Activated CD4-positive, alpha-beta memory T cell treated with anti-CD3 and anti-CD28 coated beads, Interleukin-2, amount 10 ng/mL, durations not matched to agents 7 days and 5 days (primary cell): ENCODE measurements at regions not wholly inside any gene's neighbourhood (a gene's known extent, or its start where the extent isn't known, plus 50 kb on each side); places are given as distances from the start of the nearest gene placed in this dataset.
A peak's percentile ranks its signal among the peaks of the same experiment; 100 is the strongest.

Experiments
- CTCF ChIA-PET: fragments of 350-600 bp; sonication (Branson Sonifier 250); formaldehyde crosslinking; loops from one replicate; lab custom pipeline; 2021; ENCODE audit warnings: antibody characterized with exemption, inconsistent platforms; lab: Charles Lee
- POLR2A ChIA-PET: fragments of 350-600 bp; sonication (Branson Sonifier 250); formaldehyde crosslinking; loops from one replicate; lab custom pipeline; 2021; ENCODE audit warnings: antibody characterized with exemption; lab: Charles Lee
- DNase-seq: peaks from one replicate; pipeline ENCODE4 v3.0.0-alpha.2; 2020
- H3K27ac Mint-ChIP-seq: one replicate; pipeline ENCODE4 v1.8.0; 2021; ENCODE audit warnings: mild to moderate bottlenecking, mixed read lengths
- H3K27me3 Mint-ChIP-seq: one replicate; pipeline ENCODE4 v1.8.0; 2021; ENCODE audit warnings: mixed read lengths
- H3K36me3 Mint-ChIP-seq: one replicate; pipeline ENCODE4 v1.8.0; 2021; ENCODE audit warnings: low read depth, mixed read lengths
- H3K4me1 Mint-ChIP-seq: one replicate; pipeline ENCODE4 v1.8.0; 2021; ENCODE audit warnings: mixed read lengths
- H3K4me3 Mint-ChIP-seq: one replicate; pipeline ENCODE4 v1.8.0; 2021; ENCODE audit warnings: mild to moderate bottlenecking, mixed read lengths
- H3K9me3 Mint-ChIP-seq: one replicate; pipeline ENCODE4 v1.8.0; 2021; ENCODE audit warnings: mixed read lengths

DNA sequence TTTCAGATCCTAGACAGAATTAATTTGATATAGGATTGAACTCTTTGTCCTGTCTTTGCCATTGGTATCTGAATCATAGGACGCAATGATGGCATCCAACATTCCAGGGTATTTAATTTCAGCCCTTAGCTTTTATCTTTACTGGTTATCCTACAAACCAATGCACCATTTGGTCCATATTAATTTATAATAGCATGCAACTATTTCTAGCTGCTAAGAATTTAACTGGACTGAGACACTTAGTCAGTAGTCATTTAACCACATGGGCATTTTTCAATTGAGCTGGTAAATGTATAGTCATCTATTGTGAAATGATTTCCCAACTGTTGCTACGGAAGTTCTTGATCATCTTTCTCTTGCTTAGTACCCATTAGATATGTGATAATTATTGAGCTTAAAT is 141.1 kb downstream of the CD164 start:
- Mint-ChIP-seq H3K9me3 (no peaks in the 10 kb centered on the region), H3K4me1 (peaks cover 31% of the 10 kb centered on the region), H3K27me3 (peaks cover 6% of the 10 kb centered on the region), H3K27ac (no peak overlapping the region), H3K36me3 (peaks cover 7% of the 10 kb centered on the region), H3K4me3 (no peak overlapping the region)
- POLR2A ChIA-PET, result no interaction called here
- CTCF ChIA-PET, result no interaction called here
- DNase-seq, result no peak

DNA sequence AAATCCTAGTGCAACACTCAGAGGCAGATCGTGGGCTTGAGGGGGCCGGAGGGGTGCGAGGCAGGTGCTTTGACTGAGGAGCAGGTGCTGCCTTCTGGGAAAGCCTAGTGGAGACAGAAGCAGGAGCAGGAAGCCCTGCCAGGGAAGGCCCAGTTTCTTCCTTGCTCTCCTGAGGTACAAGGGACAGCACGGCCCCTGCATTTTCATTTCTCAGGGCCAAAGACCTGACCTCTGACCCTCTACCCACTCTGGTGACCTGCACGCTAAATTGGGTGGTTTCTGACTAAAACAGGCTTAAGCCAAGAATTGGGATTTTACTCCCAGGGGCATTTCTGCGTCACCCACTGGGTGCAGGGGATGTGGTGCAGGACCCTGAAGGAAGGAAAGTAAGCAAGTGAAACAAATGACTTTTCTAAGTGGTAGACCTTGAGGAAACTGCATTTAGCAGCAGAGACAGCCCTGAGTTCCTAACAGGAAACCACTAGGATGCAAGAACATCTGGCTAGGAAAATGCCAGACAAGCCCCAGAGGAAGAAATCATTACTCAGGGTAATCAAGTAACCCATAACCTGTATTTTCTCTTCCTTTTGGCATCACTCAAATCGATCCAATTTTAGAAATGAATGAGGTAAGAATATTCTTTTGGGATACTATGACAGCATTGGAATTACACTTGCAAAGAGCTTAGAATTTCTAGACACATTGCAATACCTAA is 141.7 kb downstream of the CD164 start:
- Mint-ChIP-seq H3K27ac (no peak overlapping the region), H3K4me3 (no peak overlapping the region), H3K36me3 (peaks cover 9% of the 10 kb centered on the region), H3K9me3 (no peaks in the 10 kb centered on the region), H3K27me3 (peaks cover 6% of the 10 kb centered on the region), H3K4me1 (peaks cover 34% of the 10 kb centered on the region)
- no peak for DNase-seq
- CTCF ChIA-PET, result no interaction called here
- POLR2A ChIA-PET, result no interaction called here

DNA sequence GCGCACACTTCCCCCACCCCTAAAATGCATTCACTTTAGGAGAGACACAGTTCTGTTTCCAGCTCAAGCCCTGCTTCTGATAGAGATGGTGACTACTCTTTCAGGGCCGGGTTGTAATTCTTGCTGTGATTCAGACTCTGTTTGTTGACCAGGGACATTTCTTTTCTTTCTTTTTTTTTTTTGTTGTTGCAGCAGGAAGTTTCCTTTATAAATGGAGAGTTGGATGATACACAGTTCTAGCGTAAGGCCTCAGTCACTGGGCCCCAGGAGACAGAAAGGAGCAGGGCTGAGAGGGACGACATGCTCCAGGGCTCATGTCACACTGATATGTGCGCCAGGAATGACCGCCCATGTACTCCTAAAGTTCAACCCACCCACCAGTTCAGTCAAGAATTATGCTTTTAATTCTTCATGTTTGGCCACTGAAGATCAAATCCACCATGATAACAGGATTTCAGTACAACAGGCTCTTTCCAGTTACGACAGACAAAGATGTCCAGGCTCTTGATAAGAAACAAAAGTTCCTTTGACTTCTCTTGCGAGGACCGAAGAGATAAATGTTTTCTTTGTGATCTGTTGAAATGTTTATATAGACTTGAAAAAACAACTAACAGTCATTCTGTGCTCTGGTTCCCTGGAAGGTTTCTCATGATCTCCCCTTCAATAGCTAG is 142.5 kb downstream of the CD164 start:
- POLR2A ChIA-PET, result no interaction called here
- peaks cover 9% of the 10 kb centered on the region for H3K36me3 Mint-ChIP-seq
- CTCF ChIA-PET, result no interaction called here

DNA sequence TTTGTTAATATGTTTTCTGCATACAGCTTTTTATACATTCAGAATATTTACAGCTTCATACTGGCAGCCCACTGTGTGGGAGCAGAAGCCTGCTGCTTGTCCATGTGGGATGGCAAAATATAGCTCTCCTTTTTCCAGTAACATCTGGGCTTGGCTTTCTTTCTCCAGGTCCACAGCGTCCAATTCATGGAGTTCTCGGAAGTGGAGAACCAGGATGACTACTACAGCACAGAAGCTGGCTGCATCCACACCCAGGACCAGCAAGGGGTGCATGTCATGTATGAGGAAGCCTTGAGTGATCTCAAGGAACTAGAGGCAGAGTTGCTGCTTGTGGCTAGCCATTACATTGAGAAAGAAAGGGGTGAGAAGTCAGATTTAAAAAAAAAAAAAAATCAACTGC is 143.1 kb downstream of the CD164 start:
- Mint-ChIP-seq H3K27ac (no peak overlapping the region), H3K36me3 (peaks cover 9% of the 10 kb centered on the region), H3K4me3 (no peak overlapping the region), H3K9me3 (no peaks in the 10 kb centered on the region), H3K27me3 (peaks cover 6% of the 10 kb centered on the region), H3K4me1 (peaks cover 28% of the 10 kb centered on the region)
- ChIA-PET POLR2A (no interaction called here), CTCF (no interaction called here)
- no peak for DNase-seq

More for the DNA sequence above, 142.5 kb downstream of the CD164 start:
- H3K27me3 Mint-ChIP-seq, result peaks cover 6% of the 10 kb centered on the region
- DNase-seq, result no peak
- H3K4me3 Mint-ChIP-seq, result no peak overlapping the region
- H3K4me1 Mint-ChIP-seq, result peaks cover 34% of the 10 kb centered on the region
- H3K27ac Mint-ChIP-seq, result no peak overlapping the region
- H3K9me3 Mint-ChIP-seq, result no peaks in the 10 kb centered on the region

DNA sequence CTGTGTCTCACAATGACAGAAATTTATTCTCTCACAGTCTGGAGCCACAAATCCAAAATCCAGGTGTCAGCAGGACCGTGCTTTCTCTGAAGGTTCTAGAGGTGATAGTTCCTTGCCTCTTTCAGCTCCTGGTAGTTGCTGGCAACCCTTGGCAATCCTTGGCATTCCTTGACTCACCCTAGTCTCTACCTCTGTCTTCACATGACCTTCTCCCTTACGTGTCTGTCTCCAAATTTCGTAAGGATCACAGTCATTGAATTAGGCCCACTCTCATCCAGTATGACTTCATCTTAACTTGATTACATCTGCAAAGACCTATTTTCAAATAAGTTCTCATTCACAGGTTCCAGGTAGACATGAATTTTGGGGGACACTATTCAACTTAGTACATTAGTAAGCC is 143.1 kb downstream of the CEP57L1 start:
- no peaks in the 10 kb centered on the region for H3K9me3 Mint-ChIP-seq
- peaks cover 22% of the 10 kb centered on the region for H3K4me1 Mint-ChIP-seq
- POLR2A ChIA-PET, result interaction anchor here (0.6 kb wide), 1 partner anchor 125 kb away, joined by 3 read pairs; no protein-coding TSS in a partner anchor
- H3K27me3 Mint-ChIP-seq, result peaks cover 4% of the 10 kb centered on the region
- H3K36me3 Mint-ChIP-seq, result peaks cover 9% of the 10 kb centered on the region
- H3K4me3 Mint-ChIP-seq, result no peak overlapping the region
- CTCF ChIA-PET, result no interaction called here
- H3K27ac Mint-ChIP-seq, result no peak overlapping the region
- DNase-seq, result no peak

DNA sequence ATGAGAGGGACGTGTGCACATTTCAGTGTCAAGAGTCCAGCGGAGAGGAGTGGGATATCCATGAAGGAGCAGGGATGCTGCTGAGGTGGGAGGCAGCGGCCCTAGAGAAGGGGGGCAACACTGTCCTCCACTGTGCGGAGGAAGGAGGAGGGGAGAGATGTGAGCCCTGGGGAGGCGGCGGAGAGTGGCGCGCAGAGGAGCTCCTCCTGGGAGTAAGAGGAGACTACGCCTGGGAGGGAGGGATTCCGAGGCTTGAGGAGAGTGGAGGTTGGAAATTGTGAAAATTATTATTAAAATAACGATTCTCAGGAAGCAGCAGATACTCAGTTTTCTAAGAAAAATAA is 142.7 kb downstream of the CEP57L1 start:
- peaks cover 20% of the 10 kb centered on the region for H3K4me1 Mint-ChIP-seq
- ChIA-PET CTCF (no interaction called here), POLR2A (interaction anchor here (0.6 kb wide), 1 partner anchor 125 kb away, joined by 3 read pairs; no protein-coding TSS in a partner anchor)
- peaks cover 9% of the 10 kb centered on the region for H3K36me3 Mint-ChIP-seq
- H3K27ac Mint-ChIP-seq, result no peak overlapping the region
- DNase-seq, result no peak
- peaks cover 3% of the 10 kb centered on the region for H3K27me3 Mint-ChIP-seq
- H3K4me3 Mint-ChIP-seq, result no peak overlapping the region
- H3K9me3 Mint-ChIP-seq, result no peaks in the 10 kb centered on the region

DNA sequence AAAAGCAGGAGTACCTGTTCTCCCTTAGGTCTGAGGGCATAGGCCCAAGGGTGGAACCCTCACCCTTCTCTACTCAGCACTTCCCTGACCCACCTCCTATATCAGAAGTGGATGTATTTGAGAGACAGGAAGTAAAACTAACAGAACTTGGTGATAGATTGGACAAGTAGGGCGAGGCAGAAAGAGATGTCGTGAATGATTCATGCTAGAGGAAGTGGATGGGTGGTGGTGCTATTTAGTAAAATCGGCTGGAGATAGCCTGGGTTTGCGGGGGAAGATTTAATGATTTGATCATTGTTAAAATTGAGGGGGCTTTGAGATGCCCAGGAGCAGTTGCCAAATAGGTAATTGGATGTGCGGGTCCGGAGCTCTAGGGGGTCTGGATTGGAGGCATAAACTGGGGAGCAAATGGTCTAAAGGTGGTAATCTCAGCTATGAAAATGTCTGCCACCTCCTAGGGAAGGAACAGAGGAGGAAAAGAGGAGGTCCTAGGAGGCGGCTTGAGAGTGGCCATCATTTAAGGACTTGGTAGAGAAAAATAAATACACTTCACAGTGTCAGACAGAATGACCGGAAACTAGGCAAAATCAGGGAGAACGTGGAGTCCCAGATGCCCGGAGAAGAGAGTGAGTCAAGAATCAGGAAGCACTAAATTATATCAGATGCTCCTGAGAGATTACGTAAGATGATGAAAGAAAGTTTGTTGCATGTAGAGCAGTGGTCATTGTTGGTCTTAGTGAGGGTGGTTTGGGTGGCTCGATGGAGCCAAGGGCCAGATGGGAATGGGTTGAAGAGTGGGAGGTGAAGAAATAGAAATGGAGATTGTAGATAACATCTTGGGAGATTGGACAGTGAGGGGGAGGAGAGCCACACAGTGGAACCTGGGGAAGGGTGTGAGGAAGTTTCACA is 142.0 kb downstream of the CEP57L1 start:
- POLR2A ChIA-PET, result interaction anchor here (2.4 kb wide), 1 partner anchor 146 kb away, joined by 15 read pairs; the partner anchor contains the start of gene CD164
- CTCF ChIA-PET, result interaction anchor here (0.8 to 1.3 kb wide), 3 partner anchors 49 to 145 kb away, joined by 3 read pairs; partner anchors contain the start of gene CD164
- peaks cover 20% of the 10 kb centered on the region for H3K4me1 Mint-ChIP-seq
- peak overlapping the region; percentile 57 for H3K27ac Mint-ChIP-seq
- H3K4me3 Mint-ChIP-seq, result no peak overlapping the region
- H3K9me3 Mint-ChIP-seq, result no peaks in the 10 kb centered on the region
- H3K27me3 Mint-ChIP-seq, result no peaks in the 10 kb centered on the region
- peaks cover 9% of the 10 kb centered on the region for H3K36me3 Mint-ChIP-seq
- DNase-seq, result no peak

DNA sequence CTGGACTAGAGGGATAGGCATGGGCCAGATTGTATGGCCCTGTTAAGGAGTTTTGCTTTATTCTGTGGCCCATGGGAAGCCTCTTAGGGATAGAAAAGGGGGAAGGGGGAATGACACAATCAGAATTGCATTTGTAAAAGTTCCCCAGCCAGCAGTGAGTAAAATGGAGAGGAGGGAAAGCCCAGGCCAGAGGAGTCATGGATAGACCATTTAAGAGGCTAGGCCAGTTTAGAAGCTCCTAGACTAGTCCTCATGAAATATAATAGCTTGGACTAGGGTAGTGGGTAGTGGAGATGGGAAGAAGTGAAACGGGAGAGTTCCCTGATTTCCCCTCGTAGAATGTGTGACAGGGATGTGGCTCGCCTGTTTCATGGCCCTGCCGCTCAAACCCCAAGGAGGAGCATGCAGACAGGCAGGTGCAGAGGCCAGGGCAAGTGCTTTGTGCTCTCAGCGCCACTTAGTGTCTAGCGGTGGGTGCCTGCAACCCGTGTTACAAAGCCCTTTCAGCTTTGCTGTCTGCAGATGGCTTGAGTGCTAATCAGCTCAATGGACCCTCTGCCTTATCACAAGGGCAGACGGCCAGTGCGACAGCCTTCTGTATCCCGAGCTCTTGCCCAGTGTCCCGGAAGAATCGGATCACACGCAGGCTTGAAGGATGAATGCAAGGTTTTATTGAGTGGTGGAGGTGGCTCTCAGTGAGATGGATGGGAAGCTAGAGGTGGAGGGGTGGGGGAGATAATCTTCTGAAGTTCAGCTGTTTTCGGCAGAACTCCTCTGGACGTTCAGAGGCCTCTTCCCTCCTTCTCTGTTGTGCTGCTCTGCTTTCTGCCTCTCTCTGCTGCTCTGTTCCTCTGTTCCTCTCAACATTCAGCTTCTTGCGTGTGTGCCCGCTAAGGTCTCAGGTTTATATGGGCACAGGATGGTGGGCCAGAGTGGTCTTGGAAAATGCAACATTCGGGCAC is 141.1 kb downstream of the CEP57L1 start:
- Mint-ChIP-seq H3K27ac (peak overlapping the region; percentile 57), H3K4me3 (no peak overlapping the region), H3K27me3 (no peaks in the 10 kb centered on the region), H3K9me3 (no peaks in the 10 kb centered on the region), H3K4me1 (peaks cover 20% of the 10 kb centered on the region), H3K36me3 (peaks cover 9% of the 10 kb centered on the region)
- no peak for DNase-seq
- ChIA-PET POLR2A (interaction anchor here (1.1 to 2.4 kb wide), 3 partner anchors 11 to 147 kb away, joined by 4 to 15 read pairs (median 8); partner anchors contain the start of gene CD164), CTCF (interaction anchor here (0.8 to 1.3 kb wide), 3 partner anchors 49 to 146 kb away, joined by 3 read pairs; partner anchors contain the start of gene CD164)

DNA sequence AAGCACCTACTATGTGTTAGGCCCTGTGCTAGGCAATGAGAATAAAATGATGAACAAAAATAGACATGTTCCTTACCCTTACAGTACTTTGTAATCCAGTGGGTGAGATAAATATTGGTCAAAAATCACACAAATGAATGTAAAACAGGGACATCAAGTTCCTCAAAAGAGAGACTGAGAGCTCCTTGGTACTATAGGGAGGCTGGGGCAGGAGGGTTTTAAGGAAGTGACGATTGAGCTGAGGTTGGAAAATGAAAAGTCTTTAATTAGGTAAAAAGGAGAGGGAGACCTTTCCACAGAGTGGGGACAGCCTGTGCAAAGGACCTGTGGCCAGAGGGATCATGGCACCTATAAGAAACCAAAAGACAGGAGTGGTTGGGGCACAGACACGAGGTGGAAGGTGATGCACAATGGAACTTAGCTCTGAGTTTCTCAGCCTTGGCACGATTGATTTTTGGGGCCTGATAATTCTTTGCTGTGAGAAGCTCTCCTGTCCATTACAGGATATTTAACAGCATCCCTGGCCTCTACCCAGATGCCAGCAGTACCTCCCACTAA is 140.3 kb downstream of the CEP57L1 start:
- DNase-seq, result no peak
- peaks cover 9% of the 10 kb centered on the region for H3K36me3 Mint-ChIP-seq
- peaks cover 20% of the 10 kb centered on the region for H3K4me1 Mint-ChIP-seq
- no peaks in the 10 kb centered on the region for H3K27me3 Mint-ChIP-seq
- ChIA-PET POLR2A (interaction anchor here (1.1 to 2.4 kb wide), 3 partner anchors 10 to 147 kb away, joined by 4 to 15 read pairs (median 8); partner anchors contain the start of gene CD164), CTCF (interaction anchor here (1.2 to 1.3 kb wide), 2 partner anchors 105 to 147 kb away, joined by 3 read pairs; partner anchors contain the start of gene CD164)
- H3K9me3 Mint-ChIP-seq, result no peaks in the 10 kb centered on the region
- no peak overlapping the region for H3K27ac Mint-ChIP-seq
- H3K4me3 Mint-ChIP-seq, result no peak overlapping the region

DNA sequence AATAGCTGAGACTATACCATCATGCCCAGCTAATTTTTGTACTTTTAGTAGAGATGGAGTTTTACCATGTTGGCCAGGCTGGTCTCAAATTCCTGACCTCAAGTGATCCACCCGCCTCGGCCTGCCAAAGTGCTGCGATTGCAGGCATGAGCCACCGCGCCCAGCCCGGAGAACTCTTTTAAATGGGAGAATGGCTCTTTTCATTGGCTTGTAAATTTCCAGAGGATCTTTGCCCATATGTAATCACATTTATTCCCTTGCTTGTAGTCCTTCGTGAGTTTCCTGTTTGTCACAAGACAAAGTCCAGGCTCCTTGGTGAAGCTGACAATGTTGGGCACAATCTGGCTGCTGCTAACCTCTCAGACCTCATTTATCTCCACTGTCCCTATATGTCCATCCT is 135.1 kb downstream of the CEP57L1 start:
- no peak for DNase-seq
- Mint-ChIP-seq H3K4me1 (no peaks in the 10 kb centered on the region), H3K36me3 (no peaks in the 10 kb centered on the region), H3K27ac (no peak overlapping the region), H3K9me3 (no peaks in the 10 kb centered on the region), H3K4me3 (no peak overlapping the region), H3K27me3 (no peaks in the 10 kb centered on the region)
- POLR2A ChIA-PET, result interaction anchor here (1.5 kb wide), 1 partner anchor 152 kb away, joined by 5 read pairs; the partner anchor contains the start of gene CD164
- CTCF ChIA-PET, result interaction anchor here (1.5 kb wide), 1 partner anchor 30 kb away, joined by 3 read pairs; no protein-coding TSS in a partner anchor

DNA sequence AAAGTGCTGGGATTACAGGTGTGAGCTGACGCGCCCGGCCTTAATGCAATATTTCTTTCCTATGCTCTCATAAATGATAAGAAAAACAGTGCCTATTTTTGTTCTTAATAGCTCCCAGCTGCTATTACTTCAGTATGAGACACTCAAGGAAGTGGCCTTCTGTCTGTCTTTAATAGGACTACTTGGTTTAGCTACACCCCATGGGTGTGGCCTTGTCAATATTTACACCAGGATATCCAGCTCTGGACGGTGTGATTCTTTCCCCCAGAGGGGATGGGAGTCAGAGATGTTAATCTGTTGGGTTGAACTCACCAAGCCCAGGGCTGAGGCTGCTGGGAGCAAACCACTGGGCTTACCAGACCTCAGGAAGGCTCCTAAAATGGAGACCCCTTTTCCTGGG is 134.2 kb downstream of the CEP57L1 start:
- CTCF ChIA-PET, result no interaction called here
- DNase-seq, result no peak
- no peak overlapping the region for H3K4me3 Mint-ChIP-seq
- H3K4me1 Mint-ChIP-seq, result peaks cover under 1% of the 10 kb centered on the region
- no peaks in the 10 kb centered on the region for H3K9me3 Mint-ChIP-seq
- H3K27me3 Mint-ChIP-seq, result no peaks in the 10 kb centered on the region
- H3K36me3 Mint-ChIP-seq, result no peaks in the 10 kb centered on the region
- H3K27ac Mint-ChIP-seq, result no peak overlapping the region
- POLR2A ChIA-PET, result no interaction called here
